PC-9 (cell line): ENCODE measurements at regions not wholly inside any gene's neighbourhood (a gene's known extent, or its start where the extent isn't known, plus 50 kb on each side); places are given as distances from the start of the nearest gene placed in this dataset.

Experiments
- BruUV-seq: library from RNA; stranded (reverse); fragments of 400-500 nt; replicated peaks from 2 replicates; lab custom pipeline; 2021; lab: Mats Ljungman, UMichigan
- CTCF ChIA-PET: fragments of 300-600 bp; sonication (Branson Sonifier 250); formaldehyde crosslinking; loops from one replicate; lab custom pipeline; 2022; ENCODE audit warnings: antibody characterized with exemption; lab: Charles Lee
- POLR2A ChIA-PET: fragments of 300-600 bp; sonication (Branson Sonifier 250); formaldehyde crosslinking; loops from one replicate; lab custom pipeline; 2022; ENCODE audit warnings: antibody characterized with exemption; ENCODE audit not compliant: unreplicated experiment; lab: Charles Lee
- DNase-seq, 2 experiments: peaks; one replicate each; pipeline versions ENCODE4 v3.0.0 to v3.0.0-alpha.2; 2015 to 2022; ENCODE audit warnings: mixed read lengths in 1 of 2
- H2AFZ ChIP-seq: fragments of 200-600 bp; sonication (generic); 2 replicates; pipeline ENCODE4 v1.8.1; 2017; ENCODE audit warnings: antibody characterized with exemption
- H3F3A ChIP-seq: fragments of 200-600 bp; sonication (generic); 2 replicates; pipeline ENCODE4 v1.8.1; 2017; ENCODE audit warnings: antibody characterized with exemption, mild to moderate bottlenecking, low read depth; ENCODE audit not compliant: insufficient read depth
- H3K27ac ChIP-seq: fragments of 200-600 bp; sonication (generic); 2 replicates; pipeline ENCODE4 v1.6.1; 2016; ENCODE audit warnings: mixed run types
- H3K27me3 ChIP-seq: fragments of 200-600 bp; sonication (generic); 2 replicates; pipeline ENCODE4 v1.6.1; 2016; ENCODE audit warnings: low read depth, mixed run types; ENCODE audit not compliant: insufficient read depth
- H3K36me3 ChIP-seq: fragments of 200-600 bp; sonication (generic); 2 replicates; pipeline ENCODE4 v1.6.1; 2016; ENCODE audit warnings: low read depth, mixed run types
- H3K4me1 ChIP-seq: fragments of 200-600 bp; sonication (generic); replicated peaks from 2 replicates; pipeline ENCODE4 v1.6.1; 2016; ENCODE audit warnings: mixed run types; ENCODE audit not compliant: insufficient read depth
- H3K4me2 ChIP-seq: fragments of 200-600 bp; sonication (generic); 2 replicates; pipeline ENCODE4 v1.6.1; 2017; ENCODE audit warnings: mixed run types
- H3K4me3 ChIP-seq: fragments of 200-600 bp; sonication (generic); 2 replicates; pipeline ENCODE4 v1.6.1; 2016; ENCODE audit warnings: mixed run types
- H3K79me2 ChIP-seq: fragments of 200-600 bp; sonication (generic); 2 replicates; pipeline ENCODE4 v1.6.1; 2017; ENCODE audit warnings: low read depth, mixed run types
- H3K9me2 ChIP-seq: fragments of 200-600 bp; sonication (generic); 2 replicates; pipeline ENCODE4 v1.8.1; 2017; ENCODE audit warnings: mild to moderate bottlenecking; ENCODE audit not compliant: insufficient read depth
- H3K9me3 ChIP-seq: fragments of 200-600 bp; sonication (generic); 2 replicates; pipeline ENCODE4 v1.8.1; 2016; ENCODE audit warnings: low read depth; ENCODE audit not compliant: insufficient read depth
- H4K20me1 ChIP-seq: fragments of 200-600 bp; sonication (generic); 2 replicates; pipeline ENCODE4 v1.8.1; 2017; ENCODE audit not compliant: insufficient read depth
- EZH2 ChIP-seq: fragments of 200-600 bp; sonication (generic); IDR thresholded peaks from 2 replicates; pipeline ENCODE4 v1.8.0; 2017; ENCODE audit warnings: antibody characterized with exemption, low read depth
- intact Hi-C: fragments of 100-400 bp; cut with micrococcal nuclease; formaldehyde crosslinking; loops from one replicate; pipeline ENCODE4 v1.10.0; 2022; ENCODE audit not compliant: unreplicated experiment
- TF ChIP-seq, protein P1 (sequence below): fragments of 200-600 bp; sonication (generic); conservative IDR thresholded peaks from 2 replicates; pipeline ENCODE4 v1.6.1; 2017; ENCODE audit warnings: mixed run types, antibody characterized with exemption, mild to moderate bottlenecking, moderate library complexity

- POLR2A ChIA-PET = no interaction called here
- H3K9me3 ChIP-seq = no peaks in the 10 kb centered on the region
- no peak overlapping the region for H3K4me2 ChIP-seq
- no peaks in the 10 kb centered on the region for H4K20me1 ChIP-seq
- H3K9me2 ChIP-seq = no peaks in the 10 kb centered on the region
- H3K36me3 ChIP-seq = no peaks in the 10 kb centered on the region
- intact Hi-C loops = no loop called here
- H3K27me3 ChIP-seq = no peaks in the 10 kb centered on the region
- no peak overlapping the region for H3K27ac ChIP-seq
- TF ChIP-seq, protein P1, sequence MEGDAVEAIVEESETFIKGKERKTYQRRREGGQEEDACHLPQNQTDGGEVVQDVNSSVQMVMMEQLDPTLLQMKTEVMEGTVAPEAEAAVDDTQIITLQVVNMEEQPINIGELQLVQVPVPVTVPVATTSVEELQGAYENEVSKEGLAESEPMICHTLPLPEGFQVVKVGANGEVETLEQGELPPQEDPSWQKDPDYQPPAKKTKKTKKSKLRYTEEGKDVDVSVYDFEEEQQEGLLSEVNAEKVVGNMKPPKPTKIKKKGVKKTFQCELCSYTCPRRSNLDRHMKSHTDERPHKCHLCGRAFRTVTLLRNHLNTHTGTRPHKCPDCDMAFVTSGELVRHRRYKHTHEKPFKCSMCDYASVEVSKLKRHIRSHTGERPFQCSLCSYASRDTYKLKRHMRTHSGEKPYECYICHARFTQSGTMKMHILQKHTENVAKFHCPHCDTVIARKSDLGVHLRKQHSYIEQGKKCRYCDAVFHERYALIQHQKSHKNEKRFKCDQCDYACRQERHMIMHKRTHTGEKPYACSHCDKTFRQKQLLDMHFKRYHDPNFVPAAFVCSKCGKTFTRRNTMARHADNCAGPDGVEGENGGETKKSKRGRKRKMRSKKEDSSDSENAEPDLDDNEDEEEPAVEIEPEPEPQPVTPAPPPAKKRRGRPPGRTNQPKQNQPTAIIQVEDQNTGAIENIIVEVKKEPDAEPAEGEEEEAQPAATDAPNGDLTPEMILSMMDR = no peak
- TF ChIP-seq EZH2 = no peak
- no peak for DNase-seq
- no TSS peak for BruUV-seq
- H3K4me3 ChIP-seq = no peak overlapping the region
- CTCF ChIA-PET = no interaction called here
- no peaks in the 10 kb centered on the region for H3F3A ChIP-seq
- no peak overlapping the region for H2AFZ ChIP-seq
- H3K4me1 ChIP-seq = no peaks in the 10 kb centered on the region
- H3K79me2 ChIP-seq = no peaks in the 10 kb centered on the region
Measured at GRCh38 chr5:110177729-110178128, 488.0 kb downstream of the MAN2A1 start.

GRCh38 chr5:110179321-110179720, 489.6 kb downstream of the MAN2A1 start:
- Histone ChIP-seq H3K27me3 (no peaks in the 10 kb centered on the region), H3K27ac (no peak overlapping the region), H3K36me3 (no peaks in the 10 kb centered on the region), H3K4me3 (no peak overlapping the region), H3K4me2 (no peak overlapping the region), H4K20me1 (no peaks in the 10 kb centered on the region), H3K79me2 (no peaks in the 10 kb centered on the region), H3K9me2 (no peaks in the 10 kb centered on the region), H2AFZ (no peak overlapping the region), H3K9me3 (no peaks in the 10 kb centered on the region), H3F3A (no peaks in the 10 kb centered on the region), H3K4me1 (no peaks in the 10 kb centered on the region)
- no peak for DNase-seq
- ChIA-PET CTCF (no interaction called here), POLR2A (no interaction called here)
- intact Hi-C loops = no loop called here
- BruUV-seq = no TSS peak
- TF ChIP-seq, protein P1 = no peak
- no peak for TF ChIP-seq EZH2

GRCh38 chr5:110194191-110194590, 504.5 kb downstream of the MAN2A1 start:
- Histone ChIP-seq H3K9me2 (no peaks in the 10 kb centered on the region), H3K4me1 (no peaks in the 10 kb centered on the region), H3F3A (no peaks in the 10 kb centered on the region), H3K4me2 (no peak overlapping the region), H3K4me3 (no peak overlapping the region), H2AFZ (no peak overlapping the region), H3K9me3 (no peaks in the 10 kb centered on the region), H4K20me1 (no peaks in the 10 kb centered on the region), H3K27ac (no peak overlapping the region), H3K36me3 (no peaks in the 10 kb centered on the region), H3K27me3 (no peaks in the 10 kb centered on the region), H3K79me2 (no peaks in the 10 kb centered on the region)
- BruUV-seq = no TSS peak
- intact Hi-C loops = no loop called here
- POLR2A ChIA-PET = no interaction called here
- no peak for TF ChIP-seq EZH2
- TF ChIP-seq, protein P1 = no peak
- DNase-seq = no peak
- CTCF ChIA-PET = no interaction called here
